Stimulated activated CD8-positive, alpha-beta memory T cell treated with anti-CD3 and anti-CD28 coated beads, Interleukin-4, amount 100 ng/mL, for 1 hour (primary cell): ENCODE measurements at regions not wholly inside any gene's neighbourhood (a gene's known extent, or its start where the extent isn't known, plus 50 kb on each side); places are given as distances from the start of the nearest gene placed in this dataset.

ENCODE experiments used
- DNase-seq, 2 donors: peaks; one replicate each; pipeline ENCODE4 v3.0.0-alpha.2; 2020; ENCODE audit warnings: low read depth in 2 of 2, low spot score in 1 of 2

DNA sequence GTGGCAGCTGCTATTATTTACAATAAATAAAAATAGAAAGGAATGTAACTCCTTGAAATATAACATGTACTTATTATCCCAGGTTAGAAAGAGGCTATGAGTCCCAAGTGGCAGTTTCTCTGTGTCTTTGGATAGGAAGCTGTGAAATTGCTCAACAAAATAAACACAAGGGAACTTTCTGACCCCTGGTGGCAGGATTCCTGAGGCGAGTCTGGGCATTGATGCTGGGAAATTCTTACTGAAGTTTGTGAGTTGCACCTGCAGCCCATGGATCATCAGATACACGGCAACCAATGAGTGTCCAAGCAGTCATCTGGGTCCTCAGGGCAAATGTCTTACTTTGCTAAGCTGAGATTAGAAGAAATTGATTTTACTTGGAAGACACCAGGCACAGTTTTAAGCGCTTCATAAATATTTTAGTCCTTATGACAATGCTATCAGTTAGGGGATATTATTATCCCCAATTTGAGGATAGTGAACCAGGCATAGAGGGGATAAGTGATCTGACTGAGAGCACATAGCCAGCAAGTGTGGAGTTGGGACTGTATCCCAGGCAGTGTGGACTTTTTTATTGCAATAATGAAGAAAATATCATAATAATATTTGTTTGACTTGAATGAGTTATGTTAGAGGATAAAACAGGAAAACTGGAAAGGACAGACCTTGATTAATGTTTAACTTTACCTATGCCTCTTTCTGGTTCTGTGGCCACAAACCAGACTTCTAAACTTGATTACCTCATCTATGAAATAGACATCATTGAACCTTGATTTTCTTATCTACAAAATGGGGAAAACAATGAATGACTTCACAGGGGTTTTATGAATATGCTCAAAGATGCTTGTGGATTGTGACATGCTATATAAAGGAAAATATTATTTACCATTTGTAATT lies 265.5 kb upstream of the ADAMTSL1 start:
- no peak for DNase-seq

DNA sequence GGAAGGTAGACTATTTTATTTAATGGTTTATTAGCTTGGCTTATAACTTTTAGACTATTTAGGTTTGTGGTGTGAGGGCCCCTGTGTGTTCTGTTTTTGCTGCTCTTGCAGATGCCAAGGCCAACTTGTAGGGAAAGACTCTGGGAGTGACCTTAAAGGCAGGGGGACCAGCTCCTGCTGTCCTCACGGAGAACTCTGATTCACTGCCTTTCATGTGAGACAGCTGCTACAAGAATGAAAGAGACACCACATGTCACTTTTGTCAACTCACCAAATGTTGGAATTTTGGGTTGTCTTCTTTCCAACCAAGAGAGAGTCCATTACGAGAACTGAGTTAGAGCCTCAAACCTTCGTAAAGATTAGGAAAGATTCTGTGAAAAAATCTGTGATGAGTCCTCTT lies 258.3 kb upstream of the ADAMTSL1 start:
- no peak for DNase-seq

DNA sequence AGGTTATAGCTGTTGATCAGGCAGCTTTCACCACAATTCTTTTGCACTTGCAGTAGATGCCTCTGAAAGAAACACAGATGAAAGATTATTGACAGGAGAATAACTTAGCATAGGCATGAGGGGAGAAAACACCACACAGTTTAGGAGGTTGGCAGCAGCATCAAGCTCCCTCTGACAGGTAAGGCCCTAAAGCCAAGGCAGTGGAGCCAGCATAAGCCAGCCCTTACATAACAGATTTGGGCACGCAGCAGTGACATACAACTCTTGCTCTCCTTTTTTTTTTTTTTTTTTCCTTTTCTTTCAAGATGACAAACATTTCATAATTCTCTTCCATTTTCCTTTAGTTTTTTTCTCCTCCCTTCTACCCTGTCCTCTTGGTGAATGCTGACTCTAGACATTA lies 257.6 kb upstream of the ADAMTSL1 start:
- DNase-seq: no peak

DNA sequence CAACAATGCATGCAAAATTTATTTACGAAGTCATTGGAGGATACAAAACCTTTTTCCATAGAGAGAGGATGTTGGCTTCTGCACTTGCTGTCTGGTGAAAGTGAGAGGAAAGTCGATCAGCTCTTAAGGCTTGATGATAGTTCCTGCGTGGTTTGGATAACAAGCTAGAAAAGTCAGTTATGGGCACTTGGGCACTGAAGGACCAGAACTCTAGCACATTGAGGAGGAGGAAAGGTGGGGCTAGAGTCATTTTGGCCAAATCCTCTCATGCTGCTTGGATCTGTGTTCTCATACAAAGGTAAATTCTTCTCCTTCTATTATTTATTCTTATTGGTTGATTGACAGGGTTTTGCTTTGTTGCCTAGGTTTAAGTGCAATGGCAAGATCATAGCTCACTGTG lies 245.9 kb upstream of the ADAMTSL1 start:
- DNase-seq: no peak

DNA sequence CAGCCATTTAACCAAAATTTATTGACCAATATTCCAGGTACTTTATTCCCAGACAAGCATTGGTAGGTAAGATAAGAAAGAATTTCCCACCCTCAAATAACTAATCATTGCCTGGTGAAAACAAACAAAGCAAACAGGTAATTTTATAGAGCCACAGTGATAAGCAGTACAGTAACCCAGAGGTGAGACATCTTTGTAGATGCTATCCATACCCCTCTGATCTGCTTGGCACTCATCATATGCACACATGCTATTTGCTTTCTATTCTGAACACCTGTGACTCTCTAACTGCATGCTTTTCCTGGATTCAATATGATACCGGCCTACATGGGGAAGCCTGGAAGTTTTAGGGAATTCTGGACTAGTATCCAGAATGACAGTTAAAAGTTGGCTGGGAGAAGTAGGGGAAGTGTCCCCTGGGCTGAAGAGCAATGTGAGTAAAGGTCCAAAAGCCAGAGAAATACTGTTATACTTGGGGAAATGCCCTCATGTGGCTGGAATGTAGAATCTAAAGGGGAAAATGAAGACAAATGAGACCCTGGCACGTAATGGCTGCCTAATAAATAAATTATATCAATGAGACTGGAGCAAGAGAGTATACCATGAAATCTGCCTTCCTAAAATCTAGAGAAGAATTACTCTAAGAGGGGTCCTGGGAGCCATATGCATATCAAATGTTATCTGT lies 243.8 kb upstream of the ADAMTSL1 start:
- DNase-seq: no peak

DNA sequence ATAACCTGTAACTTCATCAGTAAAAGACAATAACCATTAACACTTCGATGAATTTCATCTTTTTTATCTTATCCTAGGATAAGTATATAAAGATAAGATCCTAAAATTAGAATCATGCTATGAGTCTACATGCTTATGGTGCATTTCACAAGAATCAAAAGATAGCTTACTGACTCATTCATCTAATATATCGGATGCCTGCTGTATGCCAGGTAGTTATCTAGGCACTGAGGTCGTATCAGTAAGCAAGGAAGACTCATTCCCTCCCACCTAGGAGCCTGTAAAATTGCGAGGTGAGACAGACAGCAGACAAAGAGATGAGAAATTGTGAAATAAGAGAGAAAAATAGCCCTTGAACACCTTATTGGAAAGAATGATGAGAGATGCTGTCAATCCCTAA lies 240.6 kb upstream of the ADAMTSL1 start:
- no peak for DNase-seq

DNA sequence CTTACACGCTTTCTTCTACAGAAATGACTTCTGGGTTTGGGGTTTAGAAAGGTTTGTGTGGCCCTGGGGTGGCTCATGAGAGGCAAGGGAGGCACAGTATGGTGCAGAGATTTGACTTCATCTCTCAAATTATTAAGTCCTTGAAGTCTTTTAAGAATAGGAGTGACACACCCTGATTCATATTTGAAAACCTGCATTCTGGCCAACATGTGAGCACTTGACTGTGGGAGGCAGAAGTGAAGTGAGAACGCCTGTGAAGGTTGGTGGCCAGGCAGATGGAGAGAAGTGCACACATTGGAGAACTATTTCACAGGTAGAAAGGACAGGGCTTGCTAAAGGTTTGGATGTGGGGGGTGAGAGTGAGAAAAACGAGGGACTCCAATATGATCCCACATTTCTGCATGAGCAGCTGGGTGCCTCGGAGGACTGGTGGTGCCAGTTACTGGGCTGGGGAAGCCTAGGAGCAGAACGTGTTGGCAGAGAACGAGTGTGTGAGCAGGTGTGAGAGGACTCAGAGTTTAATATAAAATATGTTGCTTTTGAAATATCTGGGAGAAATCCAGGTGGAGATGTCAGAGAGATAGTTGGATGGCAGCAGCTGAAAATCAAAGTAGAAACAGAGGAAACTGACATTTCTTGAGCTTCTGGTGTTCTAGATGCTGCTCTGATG lies 240.0 kb upstream of the ADAMTSL1 start:
- DNase-seq: no peak

DNA sequence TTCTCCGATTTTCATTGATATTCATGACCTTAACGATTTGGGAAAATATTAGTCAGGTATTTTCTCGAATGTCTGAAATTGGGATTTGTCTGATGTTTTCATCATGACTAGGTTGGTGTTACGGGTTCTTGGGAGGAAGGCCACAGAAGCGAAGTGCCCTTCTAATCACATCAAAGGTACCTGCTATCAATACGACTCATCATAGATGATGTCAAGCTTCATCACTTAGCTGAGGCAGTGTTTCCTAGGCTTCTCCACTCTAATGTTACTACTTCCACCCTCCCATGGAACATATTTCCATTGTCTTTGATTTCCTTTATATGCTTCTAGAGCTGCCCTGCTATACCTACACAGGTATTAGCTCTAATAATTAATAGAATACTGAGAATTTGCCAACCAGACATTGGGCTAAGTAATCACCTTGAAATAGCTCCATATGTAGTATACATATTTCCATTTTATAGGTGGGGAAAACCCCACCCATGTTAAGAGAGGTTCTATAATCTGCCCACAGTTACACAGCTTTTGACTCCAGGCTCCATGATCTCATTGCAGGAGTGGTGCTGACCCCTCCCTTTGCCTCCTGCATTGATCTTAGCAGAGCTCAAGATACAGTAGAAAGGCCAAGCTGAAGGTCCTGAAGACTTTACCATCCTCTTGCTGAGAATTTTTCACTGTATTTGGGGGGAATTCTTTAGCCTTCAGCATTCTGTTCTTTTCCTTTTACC lies 238.6 kb upstream of the ADAMTSL1 start:
- DNase-seq: no peak

DNA sequence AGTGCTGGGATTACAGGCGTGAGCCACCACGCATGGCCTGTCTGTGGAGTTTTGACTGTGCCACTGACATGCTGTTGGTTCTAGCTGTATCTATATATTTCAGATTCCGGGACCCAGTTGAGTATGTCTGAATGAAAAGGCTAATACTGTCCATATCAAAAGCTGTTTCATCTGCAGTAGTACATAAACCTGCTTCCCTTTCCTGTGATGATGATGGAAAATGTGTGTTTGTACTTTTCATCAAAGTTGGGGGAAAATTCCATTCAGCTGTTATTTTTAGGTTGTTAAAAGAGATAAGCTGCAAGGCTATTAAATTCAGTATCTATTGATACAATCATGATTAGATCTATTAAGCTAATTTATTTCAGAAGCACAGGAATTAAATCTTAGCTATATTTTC lies 237.6 kb upstream of the ADAMTSL1 start:
- no peak for DNase-seq

DNA sequence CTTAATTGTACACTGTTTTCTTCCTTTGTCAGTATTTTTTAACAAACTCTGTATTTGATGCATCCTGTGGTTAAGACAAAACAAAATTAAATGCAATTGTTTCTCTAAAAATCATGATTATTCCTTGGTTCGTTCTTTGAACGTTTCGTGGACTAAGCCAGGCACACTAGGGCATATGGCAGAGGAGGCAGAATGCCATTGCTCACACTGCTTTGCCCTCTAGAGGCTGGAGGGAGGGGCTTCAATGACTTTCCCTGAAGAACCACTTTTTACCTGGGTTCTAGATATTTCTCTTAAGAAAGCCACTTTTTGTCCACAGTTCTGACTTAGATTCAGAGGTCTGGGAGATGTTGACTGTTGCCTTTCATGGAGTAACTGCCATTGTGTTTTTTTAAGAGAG lies 236.2 kb upstream of the ADAMTSL1 start:
- DNase-seq: no peak

DNA sequence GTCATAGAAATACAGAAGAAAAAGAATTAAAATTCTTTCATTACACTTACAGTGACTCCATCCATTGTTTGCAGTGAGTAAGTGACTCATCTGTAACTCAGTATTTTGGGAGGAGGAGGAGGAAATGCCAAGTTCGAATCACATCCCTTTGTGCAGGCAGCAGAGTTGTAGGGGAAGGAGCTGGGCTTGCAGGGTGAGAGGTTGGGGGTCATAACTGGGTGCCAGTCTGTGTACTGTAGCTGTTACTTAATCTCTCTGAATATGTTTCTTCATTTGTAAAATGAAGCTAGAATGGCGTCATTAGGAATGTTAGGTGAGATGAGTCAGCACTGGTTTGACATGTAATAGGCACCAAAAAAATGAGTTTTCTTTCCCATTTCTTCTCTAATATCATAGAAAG lies 235.7 kb upstream of the ADAMTSL1 start:
- no peak for DNase-seq

DNA sequence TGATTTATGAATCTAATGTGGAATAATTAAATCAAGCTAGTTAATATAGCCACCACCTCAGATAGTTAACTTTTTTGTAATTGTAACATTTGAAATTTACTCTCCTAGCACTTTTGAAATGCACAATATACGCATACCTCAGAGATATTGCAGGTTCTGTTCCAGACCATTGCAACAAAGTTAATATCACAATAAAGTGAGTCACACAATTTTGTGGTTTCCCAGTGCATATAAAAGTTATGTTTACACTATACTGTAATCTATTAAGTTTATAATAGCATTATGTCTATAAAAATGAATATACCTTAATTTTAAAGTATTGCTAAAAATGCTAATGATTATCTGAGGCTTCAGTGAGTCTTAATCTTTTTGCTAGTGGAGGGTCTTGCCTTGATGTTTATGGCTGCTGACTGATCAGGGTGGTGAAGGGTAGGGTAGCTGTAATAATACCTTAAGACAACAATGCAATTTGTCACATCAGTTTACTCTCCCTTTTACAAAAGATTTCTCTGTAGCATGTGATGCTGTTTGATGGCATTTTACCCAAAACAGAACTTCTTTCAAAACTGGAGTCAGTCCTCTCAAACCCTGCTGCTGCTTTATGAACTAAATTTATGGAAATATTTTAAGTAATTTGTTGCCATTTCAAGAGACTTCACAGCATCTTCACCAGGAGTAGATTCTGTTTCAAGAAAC lies 235.1 kb upstream of the ADAMTSL1 start:
- no peak for DNase-seq

DNA sequence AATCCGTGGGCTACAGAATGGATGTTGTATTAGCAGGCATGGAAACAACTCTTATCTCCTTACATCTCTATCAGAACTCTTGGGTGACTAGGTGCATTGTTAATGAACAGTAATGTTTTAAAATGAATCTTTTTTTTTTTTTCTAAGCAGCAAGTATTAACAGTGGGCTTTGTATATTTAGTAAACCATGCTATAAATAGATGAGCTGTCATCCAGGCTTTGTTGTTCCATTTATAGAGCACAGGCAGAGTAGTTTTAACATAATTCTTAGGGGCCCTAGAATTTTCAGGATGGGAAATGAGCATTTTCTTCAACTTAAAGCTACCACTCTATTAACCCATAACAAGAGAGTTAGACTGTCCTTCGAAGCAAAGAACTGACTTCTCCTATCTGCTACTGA lies 233.7 kb upstream of the ADAMTSL1 start:
- DNase-seq: no peak

DNA sequence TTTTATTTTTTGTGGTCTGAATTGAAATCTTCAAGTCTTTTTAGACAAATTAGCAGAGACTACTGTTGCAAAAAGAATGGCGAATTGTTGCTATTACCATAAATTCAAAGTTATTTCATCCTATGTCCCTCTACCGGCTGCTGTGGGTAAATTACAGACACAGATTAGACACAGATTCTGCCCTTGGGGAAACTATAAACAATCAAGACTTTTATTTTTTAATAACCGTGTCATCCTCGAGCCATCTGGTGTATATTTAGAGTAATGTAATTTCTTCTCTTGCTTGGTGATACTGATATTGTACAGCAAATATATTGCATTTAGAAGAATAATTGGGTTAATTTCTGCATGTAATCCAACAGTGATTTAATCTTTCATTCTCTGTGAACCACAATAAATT lies 228.0 kb upstream of the ADAMTSL1 start:
- DNase-seq: no peak

DNA sequence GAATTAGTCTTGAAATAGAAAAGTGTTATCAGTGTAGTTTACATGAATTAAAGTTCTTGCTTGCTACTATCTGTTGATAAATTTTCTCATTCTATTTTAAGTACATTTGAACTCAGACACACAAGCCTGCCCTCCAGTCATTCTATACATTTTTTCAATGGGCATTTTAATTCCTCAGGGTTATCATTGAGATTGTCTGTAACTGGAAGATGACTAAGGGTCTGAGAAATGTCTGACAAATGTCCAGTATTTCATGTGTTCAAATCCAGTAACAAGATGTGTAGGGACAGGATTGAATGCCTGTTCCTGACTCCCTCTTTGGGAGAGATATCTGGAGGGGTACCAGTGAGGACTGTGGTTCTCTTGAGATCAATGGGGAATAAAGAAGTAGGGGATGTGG lies 223.9 kb upstream of the ADAMTSL1 start:
- DNase-seq: no peak

DNA sequence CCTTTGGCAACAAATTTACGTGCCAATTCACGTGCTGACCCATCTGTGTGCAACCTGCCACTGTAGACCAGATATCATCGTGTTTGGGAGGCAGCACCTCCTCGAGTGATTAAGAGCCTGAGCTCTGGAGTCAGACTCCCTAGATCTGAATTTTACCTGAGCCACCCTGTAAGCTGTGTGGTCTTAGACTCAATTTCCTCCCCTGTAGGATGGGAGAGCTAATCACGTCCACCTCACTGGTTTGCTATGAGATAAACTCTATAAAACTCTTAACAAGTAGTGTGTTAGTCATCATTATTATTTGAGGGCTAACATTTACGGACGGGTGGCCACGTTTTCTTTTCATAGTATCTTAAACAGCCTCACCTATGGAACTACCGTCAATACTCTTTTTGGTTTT lies 220.0 kb upstream of the ADAMTSL1 start:
- no peak for DNase-seq

DNA sequence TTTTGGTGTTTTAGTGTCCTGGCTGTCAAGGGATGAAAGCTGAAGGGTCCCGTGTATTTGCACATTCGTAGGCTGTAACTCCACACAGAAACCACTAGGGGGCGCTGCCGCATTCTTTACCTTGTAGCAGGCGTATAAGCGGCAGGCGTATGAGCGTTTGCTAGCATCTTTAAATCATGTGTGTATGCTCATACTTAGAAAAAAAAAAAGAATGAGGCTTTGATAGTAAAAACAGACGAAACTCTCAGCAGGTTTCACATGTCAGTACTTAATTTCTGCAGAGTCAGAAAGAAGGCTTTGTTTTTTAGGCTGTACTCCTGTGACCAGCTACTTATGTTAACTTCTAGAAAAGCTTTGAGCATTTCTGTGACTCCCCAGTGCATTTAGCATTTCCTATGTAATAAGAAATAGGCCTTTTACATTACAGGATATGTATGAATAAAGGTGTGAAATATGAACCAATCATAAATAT lies 218.8 kb upstream of the ADAMTSL1 start:
- peak; percentile 27 to 62 for DNase-seq

DNA sequence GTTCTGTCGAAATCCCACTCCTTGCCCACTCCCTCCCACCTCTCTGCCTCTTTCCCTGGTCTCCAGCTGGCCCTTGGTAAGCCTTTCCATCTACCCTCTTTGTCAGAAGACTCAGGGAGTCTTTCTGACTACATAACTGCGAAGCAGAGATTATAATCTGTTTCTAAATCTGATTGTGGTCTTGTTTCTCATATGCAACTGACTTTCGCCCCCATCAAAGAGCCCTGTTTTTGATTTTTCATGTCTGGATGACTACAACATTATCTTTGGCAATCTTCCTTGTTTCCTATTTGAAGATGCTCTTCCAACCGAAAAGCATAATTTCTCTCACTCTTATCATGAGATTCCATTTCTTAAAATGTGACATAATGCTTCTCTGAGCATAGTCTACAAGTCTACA lies 218.2 kb upstream of the ADAMTSL1 start:
- DNase-seq: no peak

DNA sequence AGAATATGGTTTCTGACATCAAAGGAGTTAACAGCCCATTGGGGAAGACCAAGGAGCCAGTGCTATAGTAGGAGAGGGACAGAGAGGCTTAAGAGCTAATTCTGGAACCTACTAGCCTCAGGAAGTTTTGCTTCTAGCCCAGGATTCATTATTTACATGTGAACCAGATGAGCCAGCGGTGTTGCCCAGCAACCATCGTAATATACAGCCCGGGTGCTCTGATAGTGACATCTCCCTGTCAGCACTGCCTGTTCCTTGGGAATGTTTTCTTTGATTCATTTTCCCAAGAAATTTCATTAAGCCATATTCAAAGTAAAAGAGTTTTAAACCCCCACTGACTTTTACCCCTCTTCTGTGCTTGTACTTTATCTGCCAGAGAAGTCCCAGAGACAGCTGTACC lies 217.4 kb upstream of the ADAMTSL1 start:
- no peak for DNase-seq

DNA sequence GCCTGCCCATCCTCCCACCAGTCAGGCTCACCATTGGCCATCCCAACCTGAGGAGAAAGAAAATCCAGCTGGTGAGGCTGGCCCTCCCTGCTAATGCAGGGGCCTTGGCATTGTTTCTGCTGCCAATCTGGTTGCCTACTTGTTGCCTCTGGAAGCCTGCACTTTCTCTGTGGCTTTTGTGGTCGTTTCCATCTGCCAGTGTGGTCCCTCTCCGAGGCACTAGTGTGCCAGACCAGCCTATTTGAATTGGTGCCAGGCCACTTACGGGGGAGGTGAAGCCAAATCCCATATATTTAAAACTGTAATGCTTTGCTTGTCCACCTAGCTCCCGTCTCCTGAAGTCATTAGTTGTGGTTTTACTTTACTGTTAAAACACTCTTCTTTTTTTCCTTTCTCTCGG lies 213.4 kb upstream of the ADAMTSL1 start:
- no peak for DNase-seq

DNA sequence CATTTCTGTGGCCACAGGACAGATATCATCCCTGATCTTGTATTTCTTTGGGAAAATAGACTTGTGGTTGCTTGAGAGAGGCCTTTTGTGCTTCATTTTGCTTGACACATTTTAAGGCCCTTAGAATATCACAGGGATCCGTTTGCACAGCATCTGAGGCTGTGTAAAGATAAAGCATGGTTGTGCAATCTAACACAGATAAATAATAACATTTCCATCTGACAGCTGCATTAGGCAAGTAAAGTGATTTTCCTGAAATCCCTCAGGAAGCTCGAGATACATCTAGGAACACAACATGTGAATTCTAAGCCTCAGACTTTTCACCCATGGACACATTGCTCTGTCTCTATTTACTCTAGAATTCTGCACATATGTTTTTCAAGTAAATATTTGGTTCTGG lies 212.8 kb upstream of the ADAMTSL1 start:
- DNase-seq: no peak
